ENCODE measurements at regions not wholly inside any gene's neighbourhood (a gene's known extent, or its start where the extent isn't known, plus 50 kb on each side); places are given as distances from the start of the nearest gene placed in this dataset.

- no peak for DNase-seq
- intact Hi-C loops (cut with DNase I) = no loop called here
Observed at GRCh38 chr9:120066315-120066714, 513.7 kb downstream of the CDK5RAP2 start.

GRCh38 chr9:120065151-120065550 lies 514.8 kb downstream of the CDK5RAP2 start:
- intact Hi-C loops (cut with DNase I) = no loop called here
- DNase-seq = no peak

GRCh38 chr9:120045011-120045410 lies 535.0 kb downstream of the CDK5RAP2 start:
- intact Hi-C loops (cut with DNase I) = no loop called here
- DNase-seq = no peak

GRCh38 chr9:120043448-120043847 lies 536.5 kb downstream of the CDK5RAP2 start:
- intact Hi-C loops (cut with DNase I) = no loop called here
- DNase-seq = peak; percentile 10 to 87 (median 62)

GRCh38 chr9:120040896-120041295 lies 539.1 kb downstream of the CDK5RAP2 start:
- intact Hi-C loops (cut with DNase I) = no loop called here
- DNase-seq = no peak

- no peak for DNase-seq
- intact Hi-C loops (cut with DNase I) = no loop called here
Observed at GRCh38 chr9:120038342-120038741, 541.6 kb downstream of the CDK5RAP2 start.

- intact Hi-C loops (cut with DNase I) = no loop called here
- no peak for DNase-seq
Observed at GRCh38 chr9:120032639-120033038, 547.3 kb downstream of the CDK5RAP2 start.

- intact Hi-C loops (cut with DNase I) = no loop called here
- DNase-seq = no peak
Observed at GRCh38 chr9:120030847-120031246, 549.1 kb downstream of the CDK5RAP2 start.

GRCh38 chr9:120018550-120018949 lies 561.4 kb downstream of the CDK5RAP2 start:
- intact Hi-C loops (cut with DNase I) = no loop called here
- DNase-seq = peak in 12 of 42 donors; percentile 4 to 58 (median 24)

- no peak for DNase-seq
- intact Hi-C loops (cut with DNase I) = no loop called here
Observed at GRCh38 chr9:120018037-120018436, 561.9 kb downstream of the CDK5RAP2 start.

GRCh38 chr9:120016231-120016630 lies 563.7 kb downstream of the CDK5RAP2 start:
- intact Hi-C loops (cut with DNase I) = no loop called here
- DNase-seq = no peak

GRCh38 chr9:120014796-120015195 lies 565.2 kb downstream of the CDK5RAP2 start:
- no peak for DNase-seq

GRCh38 chr9:120009856-120010255 lies 570.1 kb downstream of the CDK5RAP2 start:
- no peak for DNase-seq
- intact Hi-C loops (cut with DNase I) = no loop called here

More at GRCh38 chr9:120014796-120015195, 565.2 kb downstream of the CDK5RAP2 start:
- intact Hi-C loops (cut with DNase I) = no loop called here

GRCh38 chr9:120001536-120001935 lies 578.4 kb downstream of the CDK5RAP2 start:
- intact Hi-C loops (cut with DNase I) = no loop called here
- DNase-seq = no peak

GRCh38 chr9:119998614-119999013 lies 581.4 kb downstream of the CDK5RAP2 start:
- intact Hi-C loops (cut with DNase I) = no loop called here

GRCh38 chr9:119991797-119992196 lies 588.2 kb downstream of the CDK5RAP2 start:
- intact Hi-C loops (cut with DNase I) = no loop called here
- DNase-seq = no peak

More at GRCh38 chr9:119998614-119999013, 581.4 kb downstream of the CDK5RAP2 start:
- no peak for DNase-seq

- DNase-seq = no peak
- intact Hi-C loops (cut with DNase I) = no loop called here
Observed at GRCh38 chr9:119986713-119987112, 593.3 kb downstream of the CDK5RAP2 start.

GRCh38 chr9:119986205-119986604 lies 593.8 kb downstream of the CDK5RAP2 start:
- intact Hi-C loops (cut with DNase I) = no loop called here
- peak in 1 of 42 donors; percentile 9 for DNase-seq

- no peak for DNase-seq
- intact Hi-C loops (cut with DNase I) = no loop called here
Observed at GRCh38 chr9:119974026-119974425, 604.8 kb upstream of the BRINP1 start.

GRCh38 chr9:119968836-119969707 lies 599.8 kb upstream of the BRINP1 start:
- peak; percentile 74 to 93 (median 85) for DNase-seq
- intact Hi-C loops (cut with DNase I) = no loop called here

Measured in head of caudate nucleus (tissue), 42 donors.